Endodermal cell (in vitro differentiated cells): ENCODE measurements at regions not wholly inside any gene's neighbourhood (a gene's known extent, or its start where the extent isn't known, plus 50 kb on each side); places are given as distances from the start of the nearest gene placed in this dataset.

Experiments
- DNase-seq: peaks from one replicate; pipeline ENCODE4 v3.0.0-alpha.2; 2017
- H3K27ac ChIP-seq: 2 replicates; pipeline ENCODE4 v1.5.1; 2013; ENCODE audit warnings: mild to moderate bottlenecking, low read depth, low read length, moderate library complexity
- H3K27me3 ChIP-seq: 2 replicates; pipeline ENCODE4 v1.6.1; 2013; ENCODE audit warnings: mild to moderate bottlenecking, low read length, moderate library complexity; ENCODE audit not compliant: insufficient read depth, control insufficient read depth, poor library complexity, severe bottlenecking
- H3K36me3 ChIP-seq: 2 replicates; pipeline ENCODE4 v1.7.0; 2013; ENCODE audit warnings: mild to moderate bottlenecking, low read length, moderate library complexity; ENCODE audit not compliant: control insufficient read depth, insufficient read depth
- H3K4me1 ChIP-seq: one replicate; pipeline ENCODE4 v1.7.0; 2013; ENCODE audit warnings: low read length; ENCODE audit not compliant: control insufficient read depth, insufficient read depth
- H3K4me3 ChIP-seq: 2 replicates; pipeline ENCODE4 v1.5.1; 2013; ENCODE audit warnings: mild to moderate bottlenecking, low read length, moderate library complexity
- H3K9ac ChIP-seq: 2 replicates; pipeline ENCODE4 v1.6.1; 2013; ENCODE audit warnings: mild to moderate bottlenecking, low read length, moderate library complexity; ENCODE audit not compliant: poor library complexity, severe bottlenecking; ENCODE audit errors: extremely low read depth
- H3K9me3 ChIP-seq: 2 replicates; pipeline ENCODE4 v1.6.1; 2013; ENCODE audit warnings: mild to moderate bottlenecking, low read length, moderate library complexity; ENCODE audit not compliant: control insufficient read depth
- H3K27ac Mint-ChIP-seq: 2 replicates; pipeline ENCODE4 v1.8.0; 2020; ENCODE audit warnings: mixed read lengths
- H3K27me3 Mint-ChIP-seq: 2 replicates; pipeline ENCODE4 v1.8.0; 2021; ENCODE audit warnings: mild to moderate bottlenecking, mixed read lengths; ENCODE audit not compliant: insufficient read depth
- H3K36me3 Mint-ChIP-seq: 2 replicates; pipeline ENCODE4 v1.8.0; 2020; ENCODE audit warnings: low read depth, mixed read lengths
- H3K4me1 Mint-ChIP-seq: 2 replicates; pipeline ENCODE4 v1.8.0; 2020; ENCODE audit warnings: mixed read lengths
- H3K4me3 Mint-ChIP-seq: 2 replicates; pipeline ENCODE4 v1.8.0; 2020; ENCODE audit warnings: mild to moderate bottlenecking, moderate library complexity, mixed read lengths
- H3K9me3 Mint-ChIP-seq: 2 replicates; pipeline ENCODE4 v1.8.0; 2020; ENCODE audit warnings: mild to moderate bottlenecking, mixed read lengths
- WGBS, 2 experiments: methylation state at CpG; one replicate each; pipeline versions ENCODE4 v1.1.5 to v1.1.7; 2013; ENCODE audit warnings: missing lambda C conversion rate in 2 of 2, mixed read lengths in 1 of 2; ENCODE audit not compliant: insufficient coverage in 1 of 2, insufficient read length in 1 of 2; 5-methylcytosine and 5-hydroxymethylcytosine counted together
- TF ChIP-seq, protein P1 (sequence below): fragments of 200-600 bp; sonication (generic); conservative IDR thresholded peaks from 2 replicates; pipeline ENCODE4 v1.5.0; 2021; ENCODE audit warnings: antibody characterized with exemption, mild to moderate bottlenecking

DNA sequence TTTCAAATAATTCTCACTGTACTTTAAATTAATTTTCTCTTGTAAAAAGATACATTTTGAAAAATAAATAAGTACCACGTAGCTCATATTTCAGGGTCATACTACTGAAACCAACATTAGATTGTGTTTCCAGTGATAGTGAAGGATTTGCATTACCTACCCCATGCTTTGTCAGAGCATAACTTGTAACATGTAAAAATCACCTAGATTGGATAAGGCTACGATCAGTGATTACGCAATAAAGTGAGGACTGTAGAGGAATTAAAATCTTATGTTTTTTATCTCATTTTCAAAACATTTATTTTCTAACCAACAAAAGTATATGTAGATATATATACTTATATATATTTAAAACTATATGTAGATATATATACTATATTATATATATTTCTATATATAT is 89.4 kb upstream of the VRK2 start:
- Histone ChIP-seq H3K36me3 (no peaks in the 10 kb centered on the region), H3K9me3 (no peaks in the 10 kb centered on the region), H3K27ac (no peak overlapping the region), H3K4me1 (no peaks in the 10 kb centered on the region), H3K9ac (no peak overlapping the region), H3K4me3 (no peak overlapping the region), H3K27me3 (no peaks in the 10 kb centered on the region)
- H3K27ac Mint-ChIP-seq = no peak overlapping the region
- no peak for DNase-seq
- no peaks in the 10 kb centered on the region for H3K27me3 Mint-ChIP-seq
- TF ChIP-seq, protein P1, sequence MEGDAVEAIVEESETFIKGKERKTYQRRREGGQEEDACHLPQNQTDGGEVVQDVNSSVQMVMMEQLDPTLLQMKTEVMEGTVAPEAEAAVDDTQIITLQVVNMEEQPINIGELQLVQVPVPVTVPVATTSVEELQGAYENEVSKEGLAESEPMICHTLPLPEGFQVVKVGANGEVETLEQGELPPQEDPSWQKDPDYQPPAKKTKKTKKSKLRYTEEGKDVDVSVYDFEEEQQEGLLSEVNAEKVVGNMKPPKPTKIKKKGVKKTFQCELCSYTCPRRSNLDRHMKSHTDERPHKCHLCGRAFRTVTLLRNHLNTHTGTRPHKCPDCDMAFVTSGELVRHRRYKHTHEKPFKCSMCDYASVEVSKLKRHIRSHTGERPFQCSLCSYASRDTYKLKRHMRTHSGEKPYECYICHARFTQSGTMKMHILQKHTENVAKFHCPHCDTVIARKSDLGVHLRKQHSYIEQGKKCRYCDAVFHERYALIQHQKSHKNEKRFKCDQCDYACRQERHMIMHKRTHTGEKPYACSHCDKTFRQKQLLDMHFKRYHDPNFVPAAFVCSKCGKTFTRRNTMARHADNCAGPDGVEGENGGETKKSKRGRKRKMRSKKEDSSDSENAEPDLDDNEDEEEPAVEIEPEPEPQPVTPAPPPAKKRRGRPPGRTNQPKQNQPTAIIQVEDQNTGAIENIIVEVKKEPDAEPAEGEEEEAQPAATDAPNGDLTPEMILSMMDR = no peak
- no peaks in the 10 kb centered on the region for H3K36me3 Mint-ChIP-seq
- no peak overlapping the region for H3K4me3 Mint-ChIP-seq
- H3K4me1 Mint-ChIP-seq = no peaks in the 10 kb centered on the region
- 94% methylated on average over 1 of the region's 3 CpGs; no CpG with 5 or more reads in 1 of the 2 experiments for WGBS, 2 experiments
- H3K9me3 Mint-ChIP-seq = no peaks in the 10 kb centered on the region

DNA sequence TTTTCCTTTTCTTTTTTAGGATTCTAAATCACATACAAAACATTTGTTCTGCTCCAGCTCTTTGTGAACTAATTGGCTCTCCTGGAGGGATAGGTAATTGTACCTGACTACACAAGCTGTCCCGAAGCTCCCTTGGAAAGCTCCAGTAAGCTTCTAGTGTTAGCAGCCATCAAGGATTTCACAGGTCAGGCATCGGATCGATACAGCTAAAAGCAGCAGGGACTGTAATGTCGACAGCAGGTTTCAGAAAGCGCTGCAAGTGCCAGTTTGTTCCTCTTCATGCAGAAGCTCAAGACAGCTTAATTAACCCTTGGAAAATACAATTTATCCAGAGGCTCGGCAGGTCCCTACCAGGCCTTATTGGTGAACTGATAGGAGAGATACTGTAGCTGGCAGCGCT is 87.2 kb upstream of the VRK2 start:
- no peak for DNase-seq
- Mint-ChIP-seq H3K4me1 (no peaks in the 10 kb centered on the region), H3K27me3 (no peaks in the 10 kb centered on the region), H3K9me3 (no peaks in the 10 kb centered on the region), H3K27ac (no peak overlapping the region), H3K36me3 (no peaks in the 10 kb centered on the region), H3K4me3 (no peak overlapping the region)
- Histone ChIP-seq H3K9me3 (no peaks in the 10 kb centered on the region), H3K9ac (no peak overlapping the region), H3K27ac (no peak overlapping the region), H3K36me3 (no peaks in the 10 kb centered on the region), H3K4me1 (no peaks in the 10 kb centered on the region), H3K27me3 (no peaks in the 10 kb centered on the region), H3K4me3 (no peak overlapping the region)
- 88% methylated on average over 6 to 7 of the region's 7 CpGs for WGBS, 2 experiments
- TF ChIP-seq, protein P1 = no peak

DNA sequence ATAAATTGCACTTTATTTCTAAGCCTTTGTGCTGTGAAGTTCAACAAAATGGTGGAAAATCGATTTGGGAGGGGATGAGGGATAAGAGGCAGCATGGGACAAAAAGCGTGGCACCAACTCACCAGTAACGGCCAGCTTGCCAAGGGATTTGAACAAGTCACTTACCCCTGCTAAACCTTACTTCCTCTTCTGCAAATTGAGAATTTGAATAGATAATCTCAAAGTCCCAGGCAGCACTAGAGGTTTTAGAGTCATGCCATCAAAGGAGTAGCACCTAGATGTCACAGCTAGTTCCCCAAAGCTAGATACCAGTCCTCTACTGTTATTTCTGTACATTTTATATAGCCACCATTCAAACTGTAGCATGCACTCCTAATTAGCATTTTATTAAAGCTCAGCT is 83.7 kb upstream of the VRK2 start:
- TF ChIP-seq, protein P1 = no peak
- no peak overlapping the region for H3K4me3 ChIP-seq
- no peaks in the 10 kb centered on the region for H3K36me3 ChIP-seq
- Mint-ChIP-seq H3K27me3 (no peaks in the 10 kb centered on the region), H3K4me1 (peaks cover 3% of the 10 kb centered on the region), H3K9me3 (no peaks in the 10 kb centered on the region), H3K27ac (no peak overlapping the region), H3K36me3 (no peaks in the 10 kb centered on the region), H3K4me3 (no peak overlapping the region)
- H3K27ac ChIP-seq = no peak overlapping the region
- WGBS, 2 experiments = 75 to 95% methylated on average over 2 to 3 of the region's 3 CpGs
- H3K9ac ChIP-seq = no peak overlapping the region
- DNase-seq = no peak
- H3K4me1 ChIP-seq = no peaks in the 10 kb centered on the region
- H3K9me3 ChIP-seq = no peaks in the 10 kb centered on the region
- no peaks in the 10 kb centered on the region for H3K27me3 ChIP-seq
